HepG2 (cell line): ENCODE measurements at regions not wholly inside any gene's neighbourhood (a gene's known extent, or its start where the extent isn't known, plus 50 kb on each side); places are given as distances from the start of the nearest gene placed in this dataset.

Experiments used
- ATAC-seq: fragments of 200-7000 bp; cut with Tn5 transposase; 3 replicates; pipeline ENCODE4 v1.9.1; 2020; ENCODE audit warnings: mild to moderate bottlenecking, moderate library complexity
- BruUV-seq: library from RNA; stranded (reverse); fragments of 400-500 nt; replicated peaks from 2 replicates; lab custom pipeline; 2021; lab: Mats Ljungman, UMichigan
- CTCF ChIA-PET: fragments of 300-600 bp; formaldehyde crosslinking; extraction: SDS; loops from one replicate; lab custom pipeline; 2021; ENCODE audit warnings: low total read pairs, inconsistent platforms, low intra/inter-chr PET ratio; lab: Yijun Ruan, JAX
- POLR2A ChIA-PET: fragments of 350-600 bp; sonication (Branson Sonifier 250); formaldehyde crosslinking; loops from one replicate; lab custom pipeline; 2020; ENCODE audit warnings: antibody characterized with exemption, inconsistent platforms; lab: Yijun Ruan, JAX
- DNase-seq: peaks from one replicate; pipeline ENCODE4 v3.0.0-alpha.2; 2015; ENCODE audit warnings: low spot score
- FAIRE-seq: peaks from 3 replicates; lab custom pipeline; 2011; peaks lifted over from hg19 to GRCh38; lab: Jason Lieb, UNC
- H2AFZ ChIP-seq: one replicate; pipeline ENCODE4 v1.6.1; 2011; ENCODE audit warnings: low read length, inconsistent platforms
- H3K27ac ChIP-seq: fragments of 300-600 bp; 3 replicates; pipeline ENCODE4 v1.8.0; 2011; ENCODE audit warnings: mixed run types, mild to moderate bottlenecking, mixed read lengths, low read length, inconsistent platforms; ENCODE audit not compliant: insufficient read depth; ENCODE audit errors: extremely low read length
- H3K27me3 ChIP-seq, 2 experiments: fragments of 200-600 bp in 1 of 2; 2 replicates in 1 of 2; 3 replicates in 1 of 2; pipeline versions ENCODE4 v1.6.0 to v1.8.0; 2011; ENCODE audit warnings: low read length in 2 of 2, mild to moderate bottlenecking in 2 of 2, moderate library complexity in 2 of 2, inconsistent platforms in 1 of 2; ENCODE audit not compliant: insufficient read depth in 2 of 2, control insufficient read depth in 1 of 2
- H3K36me3 ChIP-seq, 2 experiments: fragments of 200-600 bp in 1 of 2; replicated peaks in 1 of 2; 2 replicates in 1 of 2; 3 replicates in 1 of 2; pipeline versions ENCODE4 v1.5.1 to v1.8.0; 2011; ENCODE audit warnings: low read length in 2 of 2, inconsistent platforms in 1 of 2; ENCODE audit not compliant: insufficient read depth in 2 of 2, control insufficient read depth in 1 of 2
- H3K4me1 ChIP-seq: 2 replicates; pipeline ENCODE4 v1.5.1; 2012; ENCODE audit warnings: low read length, inconsistent platforms; ENCODE audit not compliant: insufficient read depth
- H3K4me2 ChIP-seq: 2 replicates; pipeline ENCODE4 v1.6.0; 2011; ENCODE audit warnings: low read depth, low read length, inconsistent platforms
- H3K4me3 ChIP-seq, 3 experiments: fragments of 200-600 bp in 1 of 3; sonication (generic), shearing (Covaris generic) in 1 of 3; replicated peaks in 1 of 3; 2 replicates each; pipeline ENCODE4 v1.5.1; 2011 to 2016; ENCODE audit warnings: low read length in 3 of 3, inconsistent platforms in 2 of 3, low read depth in 2 of 3, mild to moderate bottlenecking in 2 of 3, control low read depth in 1 of 3, mixed read lengths in 1 of 3; ENCODE audit not compliant: insufficient read depth in 1 of 3
- H3K79me2 ChIP-seq: one replicate; pipeline ENCODE4 v1.6.1; 2011; ENCODE audit warnings: low read length, inconsistent platforms; ENCODE audit not compliant: insufficient read depth
- H3K9ac ChIP-seq: 2 replicates; pipeline ENCODE4 v1.6.0; 2011; ENCODE audit warnings: mild to moderate bottlenecking, low read depth, low read length, inconsistent platforms; ENCODE audit not compliant: insufficient read depth
- H3K9me3 ChIP-seq: 2 replicates; pipeline ENCODE4 v1.5.1; 2012; ENCODE audit warnings: mild to moderate bottlenecking, low read length
- H4K20me1 ChIP-seq: 2 replicates; pipeline ENCODE4 v1.6.0; 2011; ENCODE audit warnings: inconsistent platforms, mild to moderate bottlenecking, low read length, moderate library complexity; ENCODE audit not compliant: insufficient read depth
- ARID3A ChIP-seq: IDR thresholded peaks from 2 replicates; pipeline ENCODE4 v1.6.1; 2012; ENCODE audit warnings: low read depth, low read length, improper control_type of control experiment
- GLI4 ChIP-seq: sonication (generic); formaldehyde crosslinking; IDR thresholded peaks from 2 replicates; pipeline ENCODE4 v1.5.1; 2020; ENCODE audit warnings: missing genetic modification reagents, mild to moderate bottlenecking, moderate library complexity, borderline replicate concordance
- HIC2 ChIP-seq: sonication (generic); formaldehyde crosslinking; IDR thresholded peaks from 2 replicates; pipeline ENCODE4 v1.9.0; 2022; ENCODE audit warnings: low read depth, missing genetic modification reagents
- MIER2 ChIP-seq: IDR thresholded peaks from 2 replicates; pipeline ENCODE4 v1.6.1; 2016; ENCODE audit warnings: missing biosample characterization, missing genetic modification reagents
- PAX8 ChIP-seq: sonication (generic); formaldehyde crosslinking; IDR thresholded peaks from 2 replicates; pipeline ENCODE4 v1.8.0; 2022; ENCODE audit warnings: mild to moderate bottlenecking, missing genetic modification reagents, borderline replicate concordance
- RAD51 ChIP-seq: fragments of 450-650 bp; IDR thresholded peaks from 2 replicates; pipeline ENCODE4 v1.6.1; 2016; ENCODE audit warnings: borderline replicate concordance
- REXO4 ChIP-seq: sonication (generic); formaldehyde crosslinking; IDR thresholded peaks from 2 replicates; pipeline ENCODE4 v1.8.0; 2022; ENCODE audit warnings: missing genetic modification reagents, mild to moderate bottlenecking, borderline replicate concordance
- THRA ChIP-seq: sonication (generic); formaldehyde crosslinking; IDR thresholded peaks from 2 replicates; pipeline ENCODE4 v1.4.0; 2020; ENCODE audit warnings: missing genetic modification reagents, borderline replicate concordance
- ZBTB34 ChIP-seq: sonication (generic); formaldehyde crosslinking; IDR thresholded peaks from 2 replicates; pipeline ENCODE4 v1.8.0; 2022; ENCODE audit warnings: mild to moderate bottlenecking, missing genetic modification reagents
- ZNF251 ChIP-seq: sonication (generic); formaldehyde crosslinking; IDR thresholded peaks from 2 replicates; pipeline ENCODE4 v1.9.0; 2021; ENCODE audit warnings: mild to moderate bottlenecking, missing genetic modification reagents
- ZNF619 ChIP-seq: sonication (generic); formaldehyde crosslinking; IDR thresholded peaks from 2 replicates; pipeline ENCODE4 v1.4.0; 2020; ENCODE audit warnings: mild to moderate bottlenecking, missing genetic modification reagents
- ZNF674 ChIP-seq: sonication (generic); formaldehyde crosslinking; IDR thresholded peaks from 2 replicates; pipeline ENCODE4 v1.5.0; 2020; ENCODE audit warnings: low read depth, mild to moderate bottlenecking, missing genetic modification reagents
- ZNF746 ChIP-seq: sonication (generic); formaldehyde crosslinking; IDR thresholded peaks from 2 replicates; pipeline ENCODE4 v1.8.0; 2022; ENCODE audit warnings: mild to moderate bottlenecking, missing genetic modification reagents
- WGBS: methylation state at CpG from one replicate; pipeline ENCODE4 v1.1.6; 2017; ENCODE audit warnings: low lambda C conversion rate; 5-methylcytosine and 5-hydroxymethylcytosine counted together
- in situ Hi-C: cut with HindIII; loops from 2 replicates; pipeline ENCODE4 v1.10.0; 2017; ENCODE audit warnings: low pct_unique_long_range_greater_than_20kb; ENCODE audit not compliant: extremely low pct_ligation_motif_present
- intact Hi-C: fragments of 100-400 bp; cut with micrococcal nuclease; formaldehyde crosslinking; loops from one replicate; pipeline ENCODE4 v1.10.0; 2022; ENCODE audit not compliant: unreplicated experiment

GRCh38 chr14:83395321-83395720 lies 1861.7 kb upstream of the SEL1L start (continued):
- TF ChIP-seq ZNF619 (CRISPR knock-in tag): no peak
- no peak for TF ChIP-seq HIC2
- TF ChIP-seq, all 625 proteins: peak for 0

GRCh38 chr14:83416476-83416875 lies 1882.8 kb upstream of the SEL1L start:
- WGBS: 14% methylated on average over 2 of the region's 2 CpGs
- H3K4me1 ChIP-seq: no peaks in the 10 kb centered on the region
- no peaks in the 10 kb centered on the region for H4K20me1 ChIP-seq
- H3K9me3 ChIP-seq: peaks cover 28% of the 10 kb centered on the region
- no peak overlapping the region for H3K4me2 ChIP-seq
- H3K79me2 ChIP-seq: no peaks in the 10 kb centered on the region
- ChIA-PET POLR2A (no interaction called here), CTCF (no interaction called here)
- H3K36me3 ChIP-seq: no peaks in the 10 kb centered on the region
- BruUV-seq: no TSS peak
- no peak overlapping the region for H3K9ac ChIP-seq
- no peak overlapping the region for H2AFZ ChIP-seq
- TF ChIP-seq ZNF251 (CRISPR knock-in tag): no peak
- no peak for TF ChIP-seq GLI4 (CRISPR knock-in tag)
- TF ChIP-seq ZNF674 (CRISPR knock-in tag): no peak
- no peak for TF ChIP-seq THRA (CRISPR knock-in tag)
- TF ChIP-seq REXO4: no peak
- no peak for TF ChIP-seq ZBTB34
- TF ChIP-seq ZNF746 (CRISPR knock-in tag): no peak
- no peak for TF ChIP-seq PAX8
- TF ChIP-seq RAD51: no peak
- TF ChIP-seq MIER2 (CRISPR knock-in tag): no peak
- no peak for TF ChIP-seq ARID3A
- intact Hi-C loops (no loop called here), in situ Hi-C loops (no loop called here)
- FAIRE-seq (no peak), DNase-seq (no peak), ATAC-seq (no peak)
- H3K27ac ChIP-seq: no peak overlapping the region
- no peak overlapping the region for H3K4me3 ChIP-seq
- H3K27me3 ChIP-seq: no peaks in the 10 kb centered on the region
